GM12892 (cell line): ENCODE measurements at regions not wholly inside any gene's neighbourhood (a gene's known extent, or its start where the extent isn't known, plus 50 kb on each side); places are given as distances from the start of the nearest gene placed in this dataset.

Experiments
- POLR2A ChIP-seq: IDR thresholded peaks from 2 replicates; pipeline ENCODE4 v1.6.1; 2011; ENCODE audit warnings: low read depth, low read length, control low read depth
- POLR2AphosphoS5 ChIP-seq: IDR thresholded peaks from 2 replicates; pipeline ENCODE4 v1.6.1; 2011; ENCODE audit warnings: low read depth, low read length, control low read depth
- TAF1 ChIP-seq: IDR thresholded peaks from 2 replicates; pipeline ENCODE4 v1.6.1; 2011; ENCODE audit warnings: low read depth, mild to moderate bottlenecking, control low read depth, low read length, borderline replicate concordance

DNA sequence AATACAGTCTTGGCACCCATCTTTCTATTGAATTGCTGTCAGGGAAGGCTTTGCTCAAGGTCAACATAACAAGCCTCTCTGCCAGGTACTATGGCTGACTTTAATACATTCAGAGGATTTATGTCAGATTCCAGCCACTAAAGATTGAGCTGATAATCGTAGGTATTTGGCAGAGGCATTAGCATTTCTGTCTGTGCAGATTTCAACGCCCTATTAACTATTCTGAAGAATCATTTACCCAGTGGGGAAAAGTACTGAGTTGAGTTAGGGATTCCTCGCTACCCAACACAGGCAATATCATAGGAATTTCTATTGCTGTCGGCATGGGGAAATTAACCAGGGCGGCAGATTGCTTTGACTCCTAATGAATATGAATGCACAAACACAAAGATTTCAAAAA lies 233.7 kb upstream of the SPTLC3 start:
- no peak for TF ChIP-seq POLR2A
- no peak for TF ChIP-seq POLR2AphosphoS5
- TF ChIP-seq TAF1: no peak
